ENCODE measurements at regions not wholly inside any gene's neighbourhood (a gene's known extent, or its start where the extent isn't known, plus 50 kb on each side); places are given as distances from the start of the nearest gene placed in this dataset.

DNA sequence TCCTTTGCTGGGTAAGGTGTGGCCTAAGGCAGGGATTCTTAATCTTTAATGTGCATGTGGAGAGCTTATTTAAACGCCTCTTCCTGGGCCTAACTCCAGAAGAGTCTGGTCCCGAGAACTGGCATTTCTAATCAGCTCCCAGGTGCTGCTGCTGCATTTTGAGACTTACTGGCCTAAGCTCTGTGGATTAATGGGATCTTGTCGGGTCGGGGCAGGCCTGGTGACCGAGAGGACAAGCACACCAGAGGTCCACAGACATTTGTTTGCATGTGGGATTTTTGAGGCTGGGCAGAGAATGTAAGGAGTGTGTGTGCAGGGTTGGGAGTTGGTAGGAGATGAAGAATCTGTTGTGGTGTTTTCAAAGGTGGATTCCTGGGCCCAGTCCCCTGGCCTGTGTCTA lies 95.0 kb upstream of the DAP start:
- Histone ChIP-seq H3K9me1 (replicated peaks; ENCODE audit: control insufficient read depth, extremely low read depth, insufficient read depth, low read length) (no peaks in the 10 kb centered on the region), H3K36me3 (ENCODE audit: control insufficient read depth in 2 of 2, extremely low read depth in 1 of 2, insufficient read depth in 2 of 2, low read length in 2 of 2) (no peaks in the 10 kb centered on the region), H3K4me2 (ENCODE audit: insufficient read depth, low read length) (no peak overlapping the region), H3K27ac (ENCODE audit: insufficient read depth, low read depth, low read length) (no peak overlapping the region), H2AFZ (ENCODE audit: low read depth, low read length) (no peak overlapping the region), H3K4me1 (ENCODE audit: control insufficient read depth, extremely low read depth, insufficient read depth, low read length) (no peaks in the 10 kb centered on the region), H3K4me3 (replicated peaks in 1 of 3; ENCODE audit: insufficient read depth in 1 of 3, low read depth in 1 of 3, low read length in 3 of 3) (no peak overlapping the region), H3K79me2 (ENCODE audit: control insufficient read depth, insufficient read depth, low read length) (no peaks in the 10 kb centered on the region), H3K27me3 (ENCODE audit: control insufficient read depth in 2 of 2, insufficient read depth in 2 of 2, low read length in 2 of 2) (peaks cover 5 to 14% of the 10 kb centered on the region in 2 experiments), H3K9ac (replicated peaks; ENCODE audit: extremely low read depth, insufficient read depth, low read length) (no peak overlapping the region), H3K9me3 (replicated peaks; ENCODE audit: control insufficient read depth, insufficient read depth, low read length) (no peaks in the 10 kb centered on the region), H4K20me1 (replicated peaks; ENCODE audit: control insufficient read depth, extremely low read depth, insufficient read depth, low read length) (no peaks in the 10 kb centered on the region)
- CTCF ChIA-PET, result interaction anchor here (1.0 to 7.7 kb wide), 5 partner anchors 8 to 160 kb away, joined by 3 to 38 read pairs (median 8); no protein-coding TSS in a partner anchor
- no peak for FAIRE-seq
- no TSS peak for BruUV-seq (replicated peaks)
- dilution Hi-C loops (cut with MboI; ENCODE audit: extremely low pct_ligation_motif_present, low sequenced_read_pairs) (no loop called here), intact Hi-C loops (cut with micrococcal nuclease) (loop anchor here (2.0 to 5.0 kb wide), 2 partner anchors 161 to 404 kb away; no protein-coding TSS in a partner anchor)
- DNase-seq (ENCODE audit: low read depth, low spot score), result no peak
- TF ChIP-seq MYC (IDR thresholded peaks at IDR 0.05; ENCODE audit: low read depth, low read length), result no peak
- TF ChIP-seq POLR2AphosphoS5 (IDR thresholded peaks at IDR 0.05; ENCODE audit: insufficient read depth, low read depth, low read length), result no peak
- TF ChIP-seq, protein P1, sequence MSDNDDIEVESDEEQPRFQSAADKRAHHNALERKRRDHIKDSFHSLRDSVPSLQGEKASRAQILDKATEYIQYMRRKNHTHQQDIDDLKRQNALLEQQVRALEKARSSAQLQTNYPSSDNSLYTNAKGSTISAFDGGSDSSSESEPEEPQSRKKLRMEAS (IDR thresholded peaks at IDR 0.05; ENCODE audit: insufficient read depth, insufficient read length), result no peak
- TF ChIP-seq JUN (IDR thresholded peaks at IDR 0.05; ENCODE audit: borderline replicate concordance, insufficient read depth, insufficient read length, low read depth), result no peak
- no peak for TF ChIP-seq CTCF (IDR thresholded peaks at IDR 0.05; ENCODE audit: extremely low read depth in 1 of 2, insufficient read depth in 1 of 2, low read depth in 1 of 2, low read length in 2 of 2)
- no peak for TF ChIP-seq FOS (IDR thresholded peaks at IDR 0.05; ENCODE audit: borderline replicate concordance, insufficient read depth, low read length)
- TF ChIP-seq EZH2 (IDR thresholded peaks at IDR 0.05; ENCODE audit: borderline replicate concordance, low read depth, low read length, severe bottlenecking), result no peak
- TF ChIP-seq GATA2 (IDR thresholded peaks at IDR 0.05; ENCODE audit: insufficient read depth, insufficient read length, low read depth, low read length), result no peak
- no peak for TF ChIP-seq POLR2A (IDR thresholded peaks at IDR 0.05; ENCODE audit: low read depth, low read length)
- POLR2A ChIA-PET, result no interaction called here

All from endothelial cell of umbilical vein (primary cell).